GM18520 (cell line): ENCODE measurements at regions not wholly inside any gene's neighbourhood (a gene's known extent, or its start where the extent isn't known, plus 50 kb on each side); places are given as distances from the start of the nearest gene placed in this dataset.
"Not testable (repeated sequence)": the region's sequence is repeated elsewhere in the genome, so short reads cannot be mapped to it uniquely, and the experiment has no call there.

Experiments
- ATAC-seq: cut with Tn5 transposase; IDR thresholded peaks from one replicate; pipeline ENCODE4 v1.9.1; 2021; ENCODE audit not compliant: unreplicated experiment

- no peak for ATAC-seq
Measured at GRCh38 chr5:68027519-68027918, 188.0 kb upstream of the PIK3R1 start.

- ATAC-seq, result no peak
Measured at GRCh38 chr5:68026092-68026885, 189.3 kb upstream of the PIK3R1 start.

- no peak for ATAC-seq
Measured at GRCh38 chr5:68024426-68024825, 191.1 kb upstream of the PIK3R1 start.

GRCh38 chr5:68021916-68022315 lies 193.6 kb upstream of the PIK3R1 start:
- no peak for ATAC-seq

- no peak for ATAC-seq
Measured at GRCh38 chr5:68021227-68021626, 194.3 kb upstream of the PIK3R1 start.

- not testable (repeated sequence) for ATAC-seq
Measured at GRCh38 chr5:68020461-68020969, 195.0 kb upstream of the PIK3R1 start.

GRCh38 chr5:68015381-68016302 lies 199.9 kb upstream of the PIK3R1 start:
- ATAC-seq, result no peak

GRCh38 chr5:68012831-68013230 lies 202.7 kb upstream of the PIK3R1 start:
- ATAC-seq, result no peak

- no peak for ATAC-seq
Measured at GRCh38 chr5:68012429-68012828, 203.1 kb upstream of the PIK3R1 start.

- no peak for ATAC-seq
Measured at GRCh38 chr5:68011801-68012200, 203.8 kb upstream of the PIK3R1 start.

GRCh38 chr5:68011259-68011760 lies 204.2 kb upstream of the PIK3R1 start:
- ATAC-seq, result no peak

- no peak for ATAC-seq
Measured at GRCh38 chr5:68010740-68011139, 204.8 kb upstream of the PIK3R1 start.

GRCh38 chr5:68007451-68007850 lies 208.1 kb upstream of the PIK3R1 start:
- ATAC-seq, result no peak

GRCh38 chr5:68002836-68003235 lies 212.7 kb upstream of the PIK3R1 start:
- no peak for ATAC-seq

GRCh38 chr5:68000805-68001204 lies 214.8 kb upstream of the PIK3R1 start:
- ATAC-seq, result no peak

- no peak for ATAC-seq
Measured at GRCh38 chr5:67999391-67999790, 216.2 kb upstream of the PIK3R1 start.

GRCh38 chr5:67998709-67999261 lies 216.8 kb upstream of the PIK3R1 start:
- no peak for ATAC-seq

GRCh38 chr5:67997892-67998457 lies 217.6 kb upstream of the PIK3R1 start:
- no peak for ATAC-seq

GRCh38 chr5:67997148-67997547 lies 218.4 kb upstream of the PIK3R1 start:
- no peak for ATAC-seq

GRCh38 chr5:67996596-67996995 lies 219.0 kb upstream of the PIK3R1 start:
- no peak for ATAC-seq

- ATAC-seq, result no peak
Measured at GRCh38 chr5:67992923-67993322, 222.6 kb upstream of the PIK3R1 start.
